Glomerular visceral epithelial cell (primary cell): ENCODE measurements at regions not wholly inside any gene's neighbourhood (a gene's known extent, or its start where the extent isn't known, plus 50 kb on each side); places are given as distances from the start of the nearest gene placed in this dataset.
A peak's percentile ranks its signal among the peaks of the same experiment; 100 is the strongest.

Source experiments
- DNase-seq: peaks from one replicate; pipeline ENCODE4 v3.0.0-alpha.2; 2016; ENCODE audit errors: extremely low spot score

GRCh38 chr11:27968461-27968860 lies 139.5 kb downstream of the KIF18A start:
- DNase-seq, result no peak

- DNase-seq, result no peak
Measured at GRCh38 chr11:27965559-27965958, 142.4 kb downstream of the KIF18A start.

DNA sequence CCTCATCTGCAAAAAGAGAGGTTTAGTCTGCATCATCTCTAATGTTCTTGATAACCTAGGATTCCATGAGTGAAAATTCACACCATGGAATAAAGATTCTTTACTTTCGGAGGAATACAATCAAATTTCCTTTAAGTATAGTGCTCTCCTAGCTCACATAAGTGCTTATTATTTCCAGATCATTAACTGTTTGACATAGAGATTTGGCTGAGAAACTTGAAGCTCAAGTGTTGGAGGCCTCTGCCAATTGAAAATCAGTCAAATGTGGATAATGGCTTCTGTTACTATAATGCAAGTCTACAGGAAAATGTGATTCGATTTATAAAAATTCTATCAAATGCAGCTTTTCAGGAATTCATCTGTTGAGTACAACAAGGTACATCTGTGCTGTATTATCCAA lies 144.6 kb downstream of the KIF18A start:
- peak; percentile 11 for DNase-seq

GRCh38 chr11:27949951-27950738 lies 157.8 kb downstream of the KIF18A start:
- DNase-seq, result no peak

GRCh38 chr11:27945348-27945747 lies 162.6 kb downstream of the KIF18A start:
- DNase-seq, result no peak

GRCh38 chr11:27938011-27938410 lies 169.9 kb downstream of the KIF18A start:
- no peak for DNase-seq

GRCh38 chr11:27934830-27935145 lies 173.2 kb downstream of the KIF18A start:
- DNase-seq, result peak; percentile 92

DNA sequence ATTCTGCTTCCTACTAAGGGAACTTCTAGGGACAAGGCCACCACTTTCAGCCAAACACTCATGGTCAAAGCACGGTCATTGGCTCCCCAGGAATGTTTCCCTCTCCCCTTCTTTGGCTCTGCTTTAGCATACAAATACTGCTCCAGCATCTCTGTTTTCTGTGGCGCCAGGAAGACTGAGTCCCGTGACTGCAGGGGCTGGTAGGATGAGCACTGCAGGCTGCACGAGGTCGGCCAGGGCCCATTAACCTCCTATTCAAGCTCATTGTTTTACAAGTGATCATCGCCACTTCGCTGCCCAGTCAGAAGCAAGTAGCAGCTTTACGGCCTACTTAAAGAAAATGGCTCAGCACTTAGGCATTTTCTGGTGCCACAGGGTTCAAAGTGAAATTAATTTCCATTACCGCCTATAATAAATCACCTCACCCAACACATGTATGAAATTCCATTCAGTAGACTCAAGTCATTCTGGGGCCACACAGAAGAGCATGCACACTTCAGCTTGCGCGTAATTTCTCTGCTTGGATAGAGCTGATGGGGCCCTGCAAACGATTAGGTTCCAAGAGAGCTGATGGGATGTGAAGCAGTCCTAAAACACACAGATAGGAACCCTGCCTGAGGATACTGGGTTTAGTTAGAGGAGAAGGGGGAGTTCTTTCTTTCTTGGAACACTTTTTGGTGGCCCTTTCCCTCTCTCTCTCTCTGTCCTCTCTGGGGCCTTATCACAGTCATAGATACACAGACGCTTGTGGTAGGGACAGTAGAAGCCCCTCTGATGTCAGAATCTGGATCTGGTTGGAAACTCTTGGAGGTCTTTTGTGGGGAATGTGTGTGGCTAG lies 173.7 kb downstream of the KIF18A start:
- DNase-seq, result peak; percentile 98

DNA sequence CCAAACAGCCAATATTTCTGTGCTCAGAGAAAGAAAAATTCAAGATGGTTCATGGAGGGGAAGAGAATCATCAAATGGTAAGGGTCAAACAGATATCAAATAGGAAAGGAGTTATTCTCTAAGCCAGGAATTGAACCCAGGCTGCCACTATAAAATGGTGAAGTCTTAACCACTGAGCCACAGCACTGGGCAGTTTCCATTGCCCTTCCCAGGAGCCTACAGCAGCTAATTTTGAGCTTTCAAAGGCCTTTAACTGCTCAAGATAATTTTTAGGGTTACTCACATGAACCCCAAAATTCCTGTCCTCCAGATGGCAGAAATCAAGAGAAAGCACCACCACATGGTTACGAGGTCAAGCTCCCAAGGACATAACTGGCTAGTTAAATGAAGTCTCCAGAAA lies 176.2 kb downstream of the KIF18A start:
- no peak for DNase-seq

DNA sequence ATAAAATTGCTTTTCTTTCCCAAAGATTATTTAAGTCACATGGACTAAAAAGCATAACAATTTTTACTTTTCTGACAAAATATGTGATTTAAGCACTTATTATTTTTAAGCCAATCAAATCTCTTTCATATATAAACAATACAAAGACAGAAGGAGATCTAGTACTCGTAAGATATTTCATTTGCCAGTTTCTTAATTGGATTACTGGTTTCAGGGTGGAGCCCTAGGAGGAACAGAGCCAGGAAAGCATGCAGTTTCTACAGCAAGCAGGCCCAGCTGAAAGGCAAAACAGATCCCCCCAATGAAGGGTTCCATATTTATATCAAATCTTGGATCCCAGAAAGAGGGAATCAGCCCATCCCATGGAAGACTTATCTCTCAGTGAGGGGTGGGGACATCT lies 177.0 kb downstream of the KIF18A start:
- DNase-seq, result no peak

- DNase-seq, result no peak
Measured at GRCh38 chr11:27928809-27929208, 179.1 kb downstream of the KIF18A start.

GRCh38 chr11:27926981-27927481 lies 180.9 kb downstream of the KIF18A start:
- DNase-seq, result peak; percentile 93

- DNase-seq, result no peak
Measured at GRCh38 chr11:27926486-27926885, 181.5 kb downstream of the KIF18A start.

DNA sequence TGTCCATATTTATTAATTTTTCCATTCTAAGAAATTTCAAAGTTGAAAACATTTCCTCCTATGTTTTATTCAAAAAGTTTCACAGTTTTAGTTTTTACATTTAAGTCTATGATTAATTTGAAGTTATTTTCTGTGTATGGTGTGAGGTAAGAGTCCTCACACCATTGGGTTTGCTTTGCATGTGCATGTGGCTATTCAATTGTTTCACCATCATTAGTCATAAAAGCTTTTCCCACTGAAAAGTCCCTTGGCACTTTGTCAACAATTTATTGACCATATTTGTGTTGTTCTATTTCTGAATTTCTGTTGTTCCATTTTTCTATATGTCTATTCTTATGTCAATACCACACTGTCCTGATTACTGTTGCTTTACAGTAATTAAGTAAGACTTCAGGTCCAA lies 186.5 kb downstream of the KIF18A start:
- DNase-seq, result no peak

- DNase-seq, result peak; percentile 41
Measured at GRCh38 chr11:27916541-27917100, 191.3 kb downstream of the KIF18A start.

- no peak for DNase-seq
Measured at GRCh38 chr11:27914080-27914479, 193.9 kb downstream of the KIF18A start.

DNA sequence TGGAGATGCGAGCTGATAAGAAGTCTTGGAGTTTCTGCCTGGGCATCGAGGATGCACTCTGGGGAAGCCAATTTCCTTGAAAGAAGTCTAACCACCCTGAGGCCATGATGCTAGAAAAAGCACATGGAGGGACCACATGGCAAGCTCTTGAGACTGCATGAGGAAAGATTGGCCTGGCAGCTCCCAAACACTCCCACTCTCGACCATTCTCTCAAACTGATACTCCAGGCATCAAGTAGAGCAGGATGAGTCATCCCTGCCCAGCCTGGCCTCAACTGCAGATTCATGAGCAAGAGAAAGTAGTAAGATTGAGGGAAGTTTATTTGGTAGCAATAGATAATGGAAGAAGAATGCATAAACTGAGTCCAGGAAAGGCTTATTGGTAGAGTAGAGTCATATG lies 194.3 kb downstream of the KIF18A start:
- DNase-seq, result peak; percentile 30

GRCh38 chr11:27912916-27913315 lies 195.0 kb downstream of the KIF18A start:
- peak; percentile 35 for DNase-seq

- DNase-seq, result peak; percentile 77
Measured at GRCh38 chr11:27910186-27910931, 197.6 kb downstream of the KIF18A start.

GRCh38 chr11:27909386-27909785 lies 198.6 kb downstream of the KIF18A start:
- DNase-seq, result no peak

DNA sequence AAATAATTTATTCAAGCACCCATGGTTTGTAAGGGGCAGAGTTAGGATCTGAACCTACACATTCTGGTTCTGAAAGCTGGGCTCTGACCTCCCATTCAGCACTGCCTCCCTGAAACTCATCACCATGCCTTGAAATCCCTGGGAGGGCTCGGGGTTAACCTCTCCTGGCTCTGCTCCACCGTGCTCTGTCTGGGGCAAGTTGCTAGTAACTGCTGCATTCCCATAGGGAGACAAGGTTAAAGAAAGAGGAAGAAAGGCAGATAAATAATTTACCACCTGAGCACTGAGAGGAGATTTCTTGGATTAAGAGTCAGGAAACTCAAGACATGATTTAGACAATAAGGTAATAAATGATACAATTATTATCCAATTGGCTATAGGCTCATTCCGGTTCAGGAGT lies 199.3 kb downstream of the KIF18A start:
- peak; percentile 41 for DNase-seq

DNA sequence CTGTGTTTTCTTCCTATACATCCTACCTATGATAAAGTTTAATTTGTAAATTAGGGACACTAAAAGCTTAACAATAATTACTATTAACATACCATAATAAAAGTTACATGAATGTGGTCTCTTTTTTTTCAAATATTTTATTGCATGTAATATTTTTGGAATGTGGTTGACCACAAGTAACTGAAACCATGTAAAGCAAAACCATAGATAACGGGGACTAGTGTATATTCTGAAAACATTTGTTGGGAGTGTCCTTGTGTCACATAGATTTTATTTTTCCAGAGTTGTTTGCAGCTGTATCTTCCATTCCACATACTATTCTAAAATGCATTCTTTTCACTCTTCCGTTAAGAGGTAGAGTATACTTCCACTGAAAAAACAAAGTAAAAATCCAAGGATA lies 200.4 kb downstream of the KIF18A start:
- DNase-seq, result no peak
